ENCODE measurements at regions not wholly inside any gene's neighbourhood (a gene's known extent, or its start where the extent isn't known, plus 50 kb on each side); places are given as distances from the start of the nearest gene placed in this dataset.

GRCh38 chr21:24716281-24716918 lies 890.9 kb downstream of the MRPL39 start:
- no peak for ATAC-seq (ENCODE audit: low read depth)
- H3K9me3 ChIP-seq (ENCODE audit: severe bottlenecking), result no peaks in the 10 kb centered on the region
- no peaks in the 10 kb centered on the region for H3K36me3 ChIP-seq (ENCODE audit: low read depth)
- H3K4me1 ChIP-seq (ENCODE audit: insufficient read depth, poor library complexity, severe bottlenecking), result no peaks in the 10 kb centered on the region
- TF ChIP-seq CTCF (IDR thresholded peaks at IDR 0.05; ENCODE audit: poor library complexity, severe bottlenecking), result no peak
- no peak for DNase-seq (ENCODE audit: low spot score)
- no peak overlapping the region for H3K4me3 ChIP-seq (ENCODE audit: severe bottlenecking)
- H3K27ac ChIP-seq (ENCODE audit: poor library complexity, severe bottlenecking), result no peak overlapping the region
- H3K27me3 ChIP-seq (ENCODE audit: insufficient read depth, poor library complexity, severe bottlenecking), result peaks cover 15% of the 10 kb centered on the region

GRCh38 chr21:24714646-24715200 lies 892.6 kb downstream of the MRPL39 start:
- Histone ChIP-seq H3K27ac (ENCODE audit: poor library complexity, severe bottlenecking) (no peak overlapping the region), H3K9me3 (ENCODE audit: severe bottlenecking) (no peaks in the 10 kb centered on the region)
- no peak for DNase-seq (ENCODE audit: low spot score)

GRCh38 chr21:24705201-24705600 lies 902.1 kb downstream of the MRPL39 start:
- Histone ChIP-seq H3K27me3 (ENCODE audit: insufficient read depth, poor library complexity, severe bottlenecking) (peaks cover 6% of the 10 kb centered on the region), H3K4me1 (ENCODE audit: insufficient read depth, poor library complexity, severe bottlenecking) (no peaks in the 10 kb centered on the region), H3K27ac (ENCODE audit: poor library complexity, severe bottlenecking) (no peak overlapping the region), H3K36me3 (ENCODE audit: low read depth) (no peaks in the 10 kb centered on the region), H3K9me3 (ENCODE audit: severe bottlenecking) (no peaks in the 10 kb centered on the region), H3K4me3 (ENCODE audit: severe bottlenecking) (no peak overlapping the region)
- DNase-seq (ENCODE audit: low spot score) (no peak), ATAC-seq (ENCODE audit: low read depth) (no peak)
- TF ChIP-seq CTCF (IDR thresholded peaks at IDR 0.05; ENCODE audit: poor library complexity, severe bottlenecking), result no peak

More at GRCh38 chr21:24714646-24715200, 892.6 kb downstream of the MRPL39 start:
- Histone ChIP-seq H3K4me1 (ENCODE audit: insufficient read depth, poor library complexity, severe bottlenecking) (no peaks in the 10 kb centered on the region), H3K4me3 (ENCODE audit: severe bottlenecking) (no peak overlapping the region), H3K36me3 (ENCODE audit: low read depth) (no peaks in the 10 kb centered on the region), H3K27me3 (ENCODE audit: insufficient read depth, poor library complexity, severe bottlenecking) (peaks cover 14% of the 10 kb centered on the region)
- no peak for ATAC-seq (ENCODE audit: low read depth)
- TF ChIP-seq CTCF (IDR thresholded peaks at IDR 0.05; ENCODE audit: poor library complexity, severe bottlenecking), result no peak

- no peaks in the 10 kb centered on the region for H3K36me3 ChIP-seq (ENCODE audit: low read depth)
- no peak for TF ChIP-seq CTCF (IDR thresholded peaks at IDR 0.05; ENCODE audit: poor library complexity, severe bottlenecking)
- ATAC-seq (ENCODE audit: low read depth) (no peak), DNase-seq (ENCODE audit: low spot score) (no peak)
- H3K4me1 ChIP-seq (ENCODE audit: insufficient read depth, poor library complexity, severe bottlenecking), result no peaks in the 10 kb centered on the region
- no peaks in the 10 kb centered on the region for H3K9me3 ChIP-seq (ENCODE audit: severe bottlenecking)
- H3K4me3 ChIP-seq (ENCODE audit: severe bottlenecking), result no peak overlapping the region
- peaks cover 9% of the 10 kb centered on the region for H3K27me3 ChIP-seq (ENCODE audit: insufficient read depth, poor library complexity, severe bottlenecking)
- H3K27ac ChIP-seq (ENCODE audit: poor library complexity, severe bottlenecking), result no peak overlapping the region
Measured at GRCh38 chr21:24693779-24694178, 913.5 kb downstream of the MRPL39 start.

GRCh38 chr21:24681456-24681855 lies 925.8 kb downstream of the MRPL39 start:
- Histone ChIP-seq H3K27ac (ENCODE audit: poor library complexity, severe bottlenecking) (no peak overlapping the region), H3K36me3 (ENCODE audit: low read depth) (no peaks in the 10 kb centered on the region), H3K4me1 (ENCODE audit: insufficient read depth, poor library complexity, severe bottlenecking) (no peaks in the 10 kb centered on the region), H3K27me3 (ENCODE audit: insufficient read depth, poor library complexity, severe bottlenecking) (peaks cover 43% of the 10 kb centered on the region), H3K9me3 (ENCODE audit: severe bottlenecking) (no peaks in the 10 kb centered on the region), H3K4me3 (ENCODE audit: severe bottlenecking) (no peak overlapping the region)
- no peak for ATAC-seq (ENCODE audit: low read depth)
- DNase-seq (ENCODE audit: low spot score), result no peak
- no peak for TF ChIP-seq CTCF (IDR thresholded peaks at IDR 0.05; ENCODE audit: poor library complexity, severe bottlenecking)

All from RWPE2 (cell line).